Left ventricle myocardium inferior (tissue), 1 donor: ENCODE measurements at regions not wholly inside any gene's neighbourhood (a gene's known extent, or its start where the extent isn't known, plus 50 kb on each side); places are given as distances from the start of the nearest gene placed in this dataset.
"Not testable (repeated sequence)": the region's sequence is repeated elsewhere in the genome, so short reads cannot be mapped to it uniquely, and the experiment has no call there.

Experiments used
- DNase-seq: peaks from one replicate; pipeline ENCODE4 v3.0.0-alpha.2; 2020
- H3K27ac ChIP-seq: fragments of 200-600 bp; replicated peaks from 2 replicates; pipeline ENCODE4 v1.8.0; 2021
- H3K27me3 ChIP-seq: fragments of 200-600 bp; 2 replicates; pipeline ENCODE4 v1.8.0; 2021; ENCODE audit warnings: low read depth
- H3K36me3 ChIP-seq: fragments of 200-600 bp; 2 replicates; pipeline ENCODE4 v1.8.0; 2021
- H3K4me1 ChIP-seq: fragments of 200-600 bp; 2 replicates; pipeline ENCODE4 v1.8.0; 2021
- H3K4me3 ChIP-seq: fragments of 200-600 bp; 2 replicates; pipeline ENCODE4 v1.8.0; 2021; ENCODE audit warnings: mild to moderate bottlenecking, moderate library complexity
- H3K9me3 ChIP-seq: fragments of 200-600 bp; replicated peaks from 2 replicates; pipeline ENCODE4 v1.8.0; 2021
- intact Hi-C: fragments of 100-400 bp; cut with micrococcal nuclease; formaldehyde crosslinking; loops from one replicate; pipeline ENCODE4 v1.11.0; 2022
- TF ChIP-seq, protein P1 (sequence below): fragments of 200-600 bp; IDR thresholded peaks from 2 replicates; pipeline ENCODE4 v1.8.0; 2021; ENCODE audit warnings: antibody characterized with exemption, mild to moderate bottlenecking, borderline replicate concordance
- donor health status: DM: no; HTN: yes; CAD: no; lungs with severe emphysema.

- Histone ChIP-seq H3K27ac (no peak overlapping the region), H3K27me3 (no peaks in the 10 kb centered on the region), H3K4me3 (no peak overlapping the region), H3K4me1 (no peaks in the 10 kb centered on the region), H3K9me3 (no peaks in the 10 kb centered on the region), H3K36me3 (no peaks in the 10 kb centered on the region)
- DNase-seq, result no peak
- TF ChIP-seq, protein P1, sequence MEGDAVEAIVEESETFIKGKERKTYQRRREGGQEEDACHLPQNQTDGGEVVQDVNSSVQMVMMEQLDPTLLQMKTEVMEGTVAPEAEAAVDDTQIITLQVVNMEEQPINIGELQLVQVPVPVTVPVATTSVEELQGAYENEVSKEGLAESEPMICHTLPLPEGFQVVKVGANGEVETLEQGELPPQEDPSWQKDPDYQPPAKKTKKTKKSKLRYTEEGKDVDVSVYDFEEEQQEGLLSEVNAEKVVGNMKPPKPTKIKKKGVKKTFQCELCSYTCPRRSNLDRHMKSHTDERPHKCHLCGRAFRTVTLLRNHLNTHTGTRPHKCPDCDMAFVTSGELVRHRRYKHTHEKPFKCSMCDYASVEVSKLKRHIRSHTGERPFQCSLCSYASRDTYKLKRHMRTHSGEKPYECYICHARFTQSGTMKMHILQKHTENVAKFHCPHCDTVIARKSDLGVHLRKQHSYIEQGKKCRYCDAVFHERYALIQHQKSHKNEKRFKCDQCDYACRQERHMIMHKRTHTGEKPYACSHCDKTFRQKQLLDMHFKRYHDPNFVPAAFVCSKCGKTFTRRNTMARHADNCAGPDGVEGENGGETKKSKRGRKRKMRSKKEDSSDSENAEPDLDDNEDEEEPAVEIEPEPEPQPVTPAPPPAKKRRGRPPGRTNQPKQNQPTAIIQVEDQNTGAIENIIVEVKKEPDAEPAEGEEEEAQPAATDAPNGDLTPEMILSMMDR, result no peak
- intact Hi-C loops, result no loop called here
Observed at GRCh38 chr12:74780182-74780849, 242.7 kb downstream of the ATXN7L3B start.

GRCh38 chr12:74780850-74781241, 243.2 kb downstream of the ATXN7L3B start:
- H3K4me1 ChIP-seq, H3K9me3 ChIP-seq, H3K4me3 ChIP-seq, H3K36me3 ChIP-seq, H3K27ac ChIP-seq, intact Hi-C loops, H3K27me3 ChIP-seq, DNase-seq: not testable (repeated sequence)

DNA sequence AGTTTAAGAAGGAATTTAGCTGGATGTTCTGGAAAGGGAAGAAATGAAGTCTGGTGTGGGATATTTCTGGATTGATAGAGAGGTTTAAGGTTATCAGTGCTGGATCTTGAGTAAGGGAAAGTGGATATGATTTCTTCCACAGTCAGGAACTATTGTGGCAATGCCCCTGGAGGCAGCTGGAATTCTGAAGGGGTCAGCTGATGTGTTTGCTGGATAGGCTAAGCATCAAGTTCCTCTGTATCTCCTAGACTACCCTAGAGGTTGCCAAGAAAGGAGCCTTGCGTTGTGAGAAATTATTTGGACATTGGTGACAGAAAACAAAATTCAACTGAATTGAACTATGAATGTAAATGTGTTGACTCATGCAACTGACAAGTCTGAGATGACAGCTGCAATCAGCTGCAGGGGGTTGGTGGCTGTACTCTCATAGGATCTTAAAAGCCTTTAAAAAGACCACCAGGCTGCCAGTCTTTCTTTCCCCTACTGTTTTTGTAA, 244.4 kb downstream of the ATXN7L3B start:
- Histone ChIP-seq H3K4me1 (no peaks in the 10 kb centered on the region), H3K27me3 (no peaks in the 10 kb centered on the region), H3K9me3 (peaks cover 6% of the 10 kb centered on the region), H3K27ac (no peak overlapping the region), H3K4me3 (no peak overlapping the region), H3K36me3 (no peaks in the 10 kb centered on the region)
- no peak for DNase-seq
- TF ChIP-seq, protein P1, result no peak
- intact Hi-C loops, result no loop called here

DNA sequence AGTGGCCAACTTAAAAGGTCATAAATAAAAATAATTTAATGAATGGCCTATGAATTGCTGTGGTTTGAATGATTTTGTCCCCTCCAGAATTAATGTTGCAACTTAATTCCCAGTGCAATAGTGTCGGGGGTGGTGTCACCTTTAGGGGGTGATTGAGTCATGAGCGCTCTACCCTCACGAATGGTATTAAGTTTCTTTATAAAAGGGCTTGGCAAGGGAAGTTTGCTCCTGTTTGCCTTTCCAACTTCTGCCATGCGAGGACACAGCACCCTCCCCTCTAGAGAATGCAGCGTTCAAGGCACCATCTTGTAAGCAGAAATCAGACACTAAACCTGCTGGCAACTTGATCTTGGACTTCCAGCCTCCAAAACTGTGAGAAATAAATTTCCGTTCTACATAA, 253.3 kb downstream of the ATXN7L3B start:
- no peak for DNase-seq
- intact Hi-C loops, result no loop called here
- Histone ChIP-seq H3K27me3 (no peaks in the 10 kb centered on the region), H3K4me3 (no peak overlapping the region), H3K9me3 (peaks cover 7% of the 10 kb centered on the region), H3K27ac (no peak overlapping the region), H3K36me3 (no peaks in the 10 kb centered on the region), H3K4me1 (no peaks in the 10 kb centered on the region)
- TF ChIP-seq, protein P1, result no peak

- Histone ChIP-seq H3K36me3 (no peaks in the 10 kb centered on the region), H3K4me1 (no peaks in the 10 kb centered on the region), H3K4me3 (no peak overlapping the region), H3K27ac (no peak overlapping the region), H3K27me3 (no peaks in the 10 kb centered on the region), H3K9me3 (peaks cover 7% of the 10 kb centered on the region)
- TF ChIP-seq, protein P1, result no peak
- DNase-seq, result no peak
- intact Hi-C loops, result no loop called here
Observed at GRCh38 chr12:74791365-74791764, 253.7 kb downstream of the ATXN7L3B start.

DNA sequence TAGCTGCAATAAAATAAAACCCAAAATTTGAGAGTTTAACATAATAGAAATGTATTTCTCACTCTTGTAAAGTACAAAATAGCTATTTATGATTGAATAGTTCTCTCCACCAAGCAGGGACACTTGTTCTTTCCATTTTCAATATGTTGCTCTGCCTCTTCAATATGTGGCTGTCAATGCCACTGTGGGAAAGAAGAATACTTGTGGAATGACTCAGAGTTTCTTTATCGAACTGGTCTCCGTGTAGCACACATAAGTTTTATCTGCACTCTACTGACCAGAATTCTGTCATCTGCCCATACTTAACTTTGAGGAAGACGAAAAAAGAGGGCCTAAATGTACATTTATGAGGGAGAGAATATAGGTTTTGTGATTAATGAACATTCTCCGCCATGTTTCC, 256.9 kb downstream of the ATXN7L3B start:
- DNase-seq, result no peak
- Histone ChIP-seq H3K4me3 (no peak overlapping the region), H3K27ac (no peak overlapping the region), H3K4me1 (no peaks in the 10 kb centered on the region), H3K9me3 (no peaks in the 10 kb centered on the region), H3K36me3 (no peaks in the 10 kb centered on the region), H3K27me3 (no peaks in the 10 kb centered on the region)
- intact Hi-C loops, result no loop called here
- TF ChIP-seq, protein P1, result no peak
